GM12878 (cell line): ENCODE measurements at regions not wholly inside any gene's neighbourhood (a gene's known extent, or its start where the extent isn't known, plus 50 kb on each side); places are given as distances from the start of the nearest gene placed in this dataset.

Source experiments
- ATAC-seq: fragments of 200-7000 bp; cut with Tn5 transposase; 3 replicates; pipeline ENCODE4 v1.9.1; 2020; ENCODE audit warnings: mild to moderate bottlenecking, moderate library complexity
- BruUV-seq: library from RNA; stranded (reverse); fragments of 400-500 nt; replicated peaks from 2 replicates; lab custom pipeline; 2021; lab: Mats Ljungman, UMichigan
- CTCF ChIA-PET: fragments of 300-600 bp; sonication (Branson Sonifier 250); formaldehyde crosslinking; extraction: SDS; loops from one replicate; lab custom pipeline; 2021; ENCODE audit warnings: inconsistent platforms; lab: Yijun Ruan, JAX
- POLR2A ChIA-PET: fragments of 350-600 bp; formaldehyde crosslinking; extraction: SDS; loops from one replicate; lab custom pipeline; 2021; ENCODE audit warnings: inconsistent platforms; lab: Charles Lee
- RAD21 ChIA-PET: fragments of 300-600 bp; sonication (Branson Sonifier 250); formaldehyde crosslinking; loops from one replicate; lab custom pipeline; 2023; ENCODE audit warnings: antibody characterized with exemption; ENCODE audit not compliant: unreplicated experiment; lab: Charles Lee
- SMC1A ChIA-PET: fragments of 300-600 bp; sonication (Branson Sonifier 250); formaldehyde crosslinking; loops from one replicate; lab custom pipeline; 2023; ENCODE audit not compliant: unreplicated experiment, uncharacterized antibody; lab: Charles Lee
- DNase-seq: peaks from one replicate; pipeline ENCODE4 v3.0.0-alpha.2; 2011; ENCODE audit warnings: low read depth, low spot score
- FAIRE-seq: peaks from 3 replicates; lab custom pipeline; 2011; peaks lifted over from hg19 to GRCh38; lab: Jason Lieb, UNC
- H2AFZ ChIP-seq: 2 replicates; pipeline ENCODE4 v1.6.0; 2011; ENCODE audit warnings: low read depth, low read length, control low read depth; ENCODE audit not compliant: control insufficient read depth
- H3K27ac ChIP-seq: 2 replicates; pipeline ENCODE4 v1.5.1; 2011; ENCODE audit warnings: control low read depth; ENCODE audit not compliant: control insufficient read depth, insufficient read depth
- H3K27me3 ChIP-seq, 2 experiments: replicated peaks in 1 of 2; 2 replicates each; pipeline versions ENCODE4 v1.6.0 to v1.6.1; 2011; ENCODE audit warnings: low read length in 1 of 2; ENCODE audit not compliant: control insufficient read depth in 2 of 2, insufficient read depth in 2 of 2
- H3K36me3 ChIP-seq, 2 experiments: 2 replicates each; pipeline ENCODE4 v1.5.1; 2011; ENCODE audit warnings: low read length in 1 of 2; ENCODE audit not compliant: control insufficient read depth in 2 of 2, insufficient read depth in 2 of 2
- H3K4me1 ChIP-seq: 2 replicates; pipeline ENCODE4 v1.6.1; 2011; ENCODE audit warnings: mild to moderate bottlenecking, low read length, moderate library complexity, mixed read lengths; ENCODE audit not compliant: control insufficient read depth, insufficient read depth
- H3K4me2 ChIP-seq: 2 replicates; pipeline ENCODE4 v1.6.0; 2011; ENCODE audit warnings: control low read depth; ENCODE audit not compliant: control insufficient read depth, insufficient read depth
- H3K4me3 ChIP-seq: fragments of 200-600 bp; sonication (generic); 2 replicates; pipeline ENCODE4 v1.5.1; 2016
- H3K79me2 ChIP-seq: 2 replicates; pipeline ENCODE4 v1.6.0; 2011; ENCODE audit warnings: low read length; ENCODE audit not compliant: control insufficient read depth, insufficient read depth
- H3K9ac ChIP-seq: 2 replicates; pipeline ENCODE4 v1.8.0; 2011; ENCODE audit warnings: low read length, control low read depth, mixed read lengths; ENCODE audit not compliant: control insufficient read depth, insufficient read depth
- H3K9me3 ChIP-seq: replicated peaks from 3 replicates; pipeline ENCODE4 v1.5.1; 2011; ENCODE audit warnings: mild to moderate bottlenecking, low read length; ENCODE audit not compliant: control insufficient read depth, insufficient read depth
- H4K20me1 ChIP-seq: 2 replicates; pipeline ENCODE4 v1.6.0; 2011; ENCODE audit not compliant: control insufficient read depth, insufficient read depth
- BACH1 ChIP-seq: fragments of 450-650 bp; IDR thresholded peaks from 2 replicates; pipeline ENCODE4 v1.6.1; 2017; ENCODE audit warnings: mild to moderate bottlenecking, borderline replicate concordance
- BMI1 ChIP-seq: fragments of 450-650 bp; IDR thresholded peaks from 2 replicates; pipeline ENCODE4 v1.6.1; 2016; ENCODE audit warnings: mild to moderate bottlenecking, moderate library complexity, borderline replicate concordance
- HCFC1 ChIP-seq: fragments of 150-350 bp; IDR thresholded peaks from 2 replicates; pipeline ENCODE4 v1.6.1; 2014; ENCODE audit warnings: low read length
- IKZF1 ChIP-seq: fragments of 450-650 bp; conservative IDR thresholded peaks from 2 replicates; pipeline ENCODE4 v1.6.1; 2017; ENCODE audit warnings: antibody characterized with exemption, mild to moderate bottlenecking
- MLLT1 ChIP-seq: fragments of 450-650 bp; IDR thresholded peaks from 2 replicates; pipeline ENCODE4 v1.6.1; 2016; ENCODE audit warnings: mild to moderate bottlenecking
- POU2F2 ChIP-seq: IDR thresholded peaks from 3 replicates; pipeline ENCODE4 v1.6.1; 2011; ENCODE audit warnings: low read depth, mild to moderate bottlenecking, low read length, borderline replicate concordance
- RCOR1 ChIP-seq: conservative IDR thresholded peaks from 2 replicates; pipeline ENCODE4 v1.6.1; 2012; ENCODE audit warnings: low read depth, low read length, improper control_type of control experiment
- TBL1XR1 ChIP-seq: IDR thresholded peaks from 2 replicates; pipeline ENCODE4 v1.6.1; 2012; ENCODE audit warnings: low read depth, low read length, improper control_type of control experiment
- YBX1 ChIP-seq: fragments of 450-650 bp; IDR thresholded peaks from 2 replicates; pipeline ENCODE4 v1.6.1; 2016; ENCODE audit warnings: antibody characterized with exemption
- ZNF592 ChIP-seq: fragments of 450-650 bp; IDR thresholded peaks from 2 replicates; pipeline ENCODE4 v1.6.1; 2017; ENCODE audit warnings: mild to moderate bottlenecking, moderate library complexity
- WGBS: methylation state at CpG from one replicate; pipeline ENCODE4 v1.1.6; 2016; ENCODE audit warnings: low lambda C conversion rate; ENCODE audit not compliant: insufficient replicate concordance, insufficient coverage; ENCODE audit errors: missing lambda C conversion rate; 5-methylcytosine and 5-hydroxymethylcytosine counted together
- in situ Hi-C: fragments of 300-500 bp; cut with MboI; formaldehyde crosslinking; loops from 9 replicates; pipeline ENCODE4 v1.14.3; 2018; ENCODE audit warnings: mixed read lengths
- intact Hi-C: fragments of 100-400 bp; cut with micrococcal nuclease; formaldehyde crosslinking; loops from one replicate; pipeline ENCODE4 v1.14.2; 2022; ENCODE audit not compliant: unreplicated experiment

- ChIA-PET RAD21 (no interaction called here), SMC1A (interaction anchor here (1.0 to 1.1 kb wide), 2 partner anchors 124 to 570 kb away, joined by 3 read pairs; no protein-coding TSS in a partner anchor), CTCF (interaction anchor here (0.7 to 1.3 kb wide), 3 partner anchors 9 to 1734 kb away, joined by 4 to 5 read pairs (median 4); no protein-coding TSS in a partner anchor), POLR2A (no interaction called here)
- H3K4me1 ChIP-seq = no peaks in the 10 kb centered on the region
- no peak overlapping the region for H3K4me3 ChIP-seq
- H3K9me3 ChIP-seq = no peaks in the 10 kb centered on the region
- H3K4me2 ChIP-seq = no peak overlapping the region
- H3K9ac ChIP-seq = no peak overlapping the region
- no peaks in the 10 kb centered on the region for H4K20me1 ChIP-seq
- ATAC-seq (no peak), FAIRE-seq (no peak), DNase-seq (no peak)
- no peak for TF ChIP-seq YBX1
- no peak for TF ChIP-seq IKZF1
- TF ChIP-seq MLLT1 = no peak
- TF ChIP-seq BMI1 = no peak
- TF ChIP-seq TBL1XR1 = no peak
- TF ChIP-seq BACH1 = no peak
- TF ChIP-seq ZNF592 = no peak
- TF ChIP-seq HCFC1 = no peak
- TF ChIP-seq RCOR1 = no peak
- TF ChIP-seq POU2F2 = no peak
- no peak overlapping the region for H3K27ac ChIP-seq
- H3K27me3 ChIP-seq = no peaks in the 10 kb centered on the region; a peak in 1 of 4 replicates
- no peaks in the 10 kb centered on the region for H3K79me2 ChIP-seq
- 0% methylated on average over 1 of the region's 1 CpG for WGBS
- no peak overlapping the region for H2AFZ ChIP-seq
- no peaks in the 10 kb centered on the region for H3K36me3 ChIP-seq
- no TSS peak for BruUV-seq
- intact Hi-C loops (no loop called here), in situ Hi-C loops (loop anchor here (10.0 kb wide), 1 partner anchor 593 kb away; no protein-coding TSS in a partner anchor)
These were observed 473.6 kb downstream of the AGTPBP1 start for GRCh38 chr9:85268131-85268530.
